GM21723 (cell line): ENCODE measurements at regions not wholly inside any gene's neighbourhood (a gene's known extent, or its start where the extent isn't known, plus 50 kb on each side); places are given as distances from the start of the nearest gene placed in this dataset.

Experiments
- ATAC-seq: cut with Tn5 transposase; IDR thresholded peaks from one replicate; pipeline ENCODE4 v1.9.1; 2021; ENCODE audit warnings: mild to moderate bottlenecking, moderate library complexity; ENCODE audit not compliant: unreplicated experiment

DNA sequence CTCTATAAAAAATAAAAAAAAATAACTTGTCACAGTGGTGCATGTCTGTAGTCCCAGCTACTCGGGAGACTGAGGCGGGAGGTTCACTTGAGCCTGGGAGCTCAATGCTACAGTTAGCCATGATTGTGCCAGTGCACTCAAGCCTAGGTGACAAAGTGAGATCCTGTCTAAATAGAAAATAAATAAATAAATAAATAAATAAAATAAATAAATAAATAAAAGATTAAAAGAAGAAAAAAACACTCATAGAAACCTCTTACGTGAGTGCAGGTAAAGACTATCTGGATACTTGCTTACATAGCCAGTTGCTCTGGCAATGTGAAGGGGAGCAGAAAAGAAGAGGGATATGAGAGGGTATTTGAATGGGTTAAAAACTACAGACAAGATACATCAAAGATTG is 242.5 kb upstream of the PCDH15 start:
- no peak for ATAC-seq

DNA sequence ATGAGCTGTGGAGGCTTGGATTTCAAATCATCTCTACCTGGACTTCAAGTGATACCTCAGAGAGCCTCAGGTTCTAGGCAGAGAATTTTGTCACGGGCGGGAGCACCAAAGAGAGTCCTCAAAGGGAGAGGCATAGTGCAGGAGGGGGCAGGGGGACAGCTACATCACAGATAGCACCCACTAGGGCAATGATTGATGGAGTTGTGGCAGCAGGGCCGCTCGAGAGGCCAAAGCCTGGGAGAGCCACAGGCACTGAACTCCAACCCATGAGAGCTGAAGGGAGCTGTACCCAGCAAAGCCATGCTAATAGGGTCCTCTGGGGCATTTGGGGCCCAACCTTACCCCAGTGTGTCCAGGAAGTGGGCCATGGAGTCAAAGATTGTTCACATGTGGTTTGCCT is 232.0 kb upstream of the PCDH15 start:
- no peak for ATAC-seq

DNA sequence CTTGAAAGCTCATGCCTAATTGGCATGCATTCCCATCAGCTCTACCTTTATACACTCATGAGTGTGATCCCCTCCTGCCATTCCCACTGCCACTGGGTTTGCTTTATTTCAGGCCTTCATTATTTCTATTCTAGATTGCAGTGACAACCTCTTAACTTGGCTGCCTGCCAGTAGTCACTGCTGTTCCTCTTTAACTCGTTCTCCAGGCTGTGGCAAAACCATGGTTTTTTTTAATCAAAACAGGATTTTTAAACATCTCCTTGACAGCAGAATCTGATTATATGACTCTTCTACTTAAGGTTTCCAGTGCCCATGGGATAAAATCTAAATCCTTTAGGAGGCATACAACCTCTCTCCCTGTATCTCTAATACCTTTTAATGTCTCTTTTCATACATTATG is 223.7 kb upstream of the PCDH15 start:
- ATAC-seq, result no peak

DNA sequence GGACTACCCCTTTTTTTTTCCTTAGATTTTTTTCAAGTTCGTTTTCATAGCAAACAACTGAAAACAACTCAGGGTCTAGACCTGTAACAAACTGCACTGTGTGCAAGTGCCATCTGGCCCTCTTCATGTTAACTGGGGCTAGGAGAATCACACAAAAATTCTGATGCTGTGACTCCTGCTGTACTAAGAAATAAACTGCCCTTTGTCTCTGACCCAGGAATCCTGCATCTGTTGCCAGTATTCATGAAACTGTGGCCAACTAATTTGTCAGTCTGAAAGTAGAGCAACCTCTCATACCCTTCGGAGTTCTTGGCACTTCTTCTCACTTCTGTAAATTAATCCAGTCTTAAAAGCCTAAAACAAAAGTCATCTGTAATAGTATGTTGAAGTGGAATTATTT is 218.4 kb upstream of the PCDH15 start:
- ATAC-seq, result no peak

DNA sequence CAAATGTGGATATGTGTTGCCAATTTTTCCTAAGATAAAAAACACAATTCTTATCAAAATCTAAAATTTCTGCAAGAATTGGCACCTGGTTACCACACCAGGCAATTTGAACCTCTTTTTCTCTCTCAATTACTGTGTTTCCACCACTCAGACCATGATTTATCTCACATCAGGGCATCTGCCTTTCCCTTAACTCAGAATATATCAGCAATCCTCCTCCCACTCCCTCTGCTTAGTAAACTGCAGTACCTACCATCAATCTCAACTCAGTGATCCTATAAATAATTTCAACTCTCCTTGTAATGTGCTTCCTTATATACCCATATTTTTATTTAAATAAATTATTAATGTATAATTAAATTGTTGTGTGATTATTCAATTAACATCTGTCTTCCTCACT is 212.3 kb upstream of the PCDH15 start:
- no peak for ATAC-seq

DNA sequence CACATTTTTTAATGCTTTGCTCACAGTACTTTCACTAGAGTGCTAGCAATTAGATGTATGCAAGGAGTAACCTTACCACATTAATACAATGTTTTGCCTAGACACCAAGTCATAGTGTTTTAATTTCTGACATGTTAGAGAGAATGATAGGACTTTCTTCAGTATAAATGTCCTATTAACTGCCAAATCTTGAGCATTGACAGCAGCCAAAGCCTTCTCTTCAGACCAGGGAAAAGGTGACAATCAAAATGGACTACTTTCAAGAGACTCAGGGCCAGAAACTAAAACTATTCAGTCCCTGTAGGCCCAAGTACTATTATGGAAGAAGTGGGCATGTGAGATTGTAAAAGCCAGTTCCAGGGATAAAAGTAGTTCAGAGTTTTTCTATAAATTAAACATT is 201.4 kb upstream of the PCDH15 start:
- no peak for ATAC-seq

DNA sequence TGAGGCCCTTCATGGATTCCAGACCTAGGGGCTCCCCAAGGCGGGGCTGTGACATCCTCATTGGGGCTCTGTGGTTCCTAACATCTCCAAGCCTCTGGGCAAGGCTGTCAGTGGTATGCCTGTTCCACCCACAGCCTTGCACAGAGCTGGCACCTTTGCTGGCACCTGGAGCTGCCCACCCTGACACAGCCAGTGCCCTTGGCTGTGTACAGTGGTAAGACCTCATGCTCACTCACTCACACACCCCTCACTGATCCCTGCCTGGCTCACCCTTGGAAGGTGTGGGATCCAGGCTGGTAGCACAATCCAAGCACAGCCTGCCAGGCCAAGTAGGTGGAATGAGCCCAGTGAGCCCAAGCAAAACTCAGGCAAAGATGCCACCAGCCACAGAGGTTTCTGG is 200.4 kb upstream of the PCDH15 start:
- ATAC-seq, result no peak

DNA sequence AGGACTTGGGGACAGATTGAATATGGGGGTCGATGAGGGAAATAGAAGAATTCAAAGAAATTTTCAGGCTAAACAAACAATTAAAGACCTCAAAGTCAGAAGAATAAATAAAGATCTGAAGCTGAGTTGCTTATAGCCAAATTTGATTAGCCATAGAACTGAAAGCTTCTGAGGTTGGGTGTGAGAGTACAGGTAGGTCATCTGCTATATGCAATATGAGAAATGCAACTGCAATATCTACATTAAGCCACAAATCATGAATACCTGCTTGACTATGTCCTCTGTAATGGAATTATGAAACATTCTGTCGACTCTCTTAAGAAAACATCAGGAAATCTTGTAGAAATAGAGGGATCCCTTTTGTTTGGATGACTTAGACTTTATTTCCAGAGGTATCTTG is 192.1 kb upstream of the PCDH15 start:
- no peak for ATAC-seq

DNA sequence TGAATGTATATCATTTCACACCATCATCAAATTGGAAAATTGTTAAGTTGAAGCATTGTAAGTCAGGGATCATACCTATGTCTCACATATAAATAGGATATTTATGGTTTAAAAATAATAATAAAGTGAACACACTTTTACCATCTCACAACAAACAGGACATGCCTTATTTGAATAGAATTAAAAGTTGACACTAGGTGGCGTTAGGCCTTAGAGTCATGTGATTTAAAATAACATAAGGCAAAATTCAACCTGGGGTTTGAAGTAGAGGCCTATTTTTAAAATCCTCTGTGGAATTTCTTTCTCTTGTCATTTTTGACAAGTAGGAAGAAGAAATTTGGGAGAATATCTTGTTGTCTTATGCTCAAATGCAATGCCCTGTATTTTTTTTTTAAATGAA is 184.7 kb upstream of the PCDH15 start:
- ATAC-seq, result no peak

DNA sequence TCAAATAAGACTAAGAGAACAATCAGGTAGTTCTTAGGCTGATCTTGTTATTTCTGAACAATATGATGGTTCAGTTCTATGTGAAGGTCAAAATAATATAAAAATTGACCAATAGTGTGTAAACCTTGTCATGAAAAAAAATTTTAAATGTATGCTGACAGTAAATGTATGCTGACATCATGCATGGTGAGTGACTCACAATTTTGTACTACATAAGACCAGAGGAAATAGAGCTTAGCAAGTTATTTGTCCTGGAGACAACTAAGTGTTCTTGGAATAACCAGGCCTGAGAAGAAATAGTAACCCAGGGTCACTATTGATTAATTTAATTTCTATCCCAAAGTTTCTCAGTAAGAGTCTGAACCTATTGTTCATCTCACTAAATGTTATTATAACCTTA is 182.2 kb upstream of the PCDH15 start:
- ATAC-seq, result no peak

DNA sequence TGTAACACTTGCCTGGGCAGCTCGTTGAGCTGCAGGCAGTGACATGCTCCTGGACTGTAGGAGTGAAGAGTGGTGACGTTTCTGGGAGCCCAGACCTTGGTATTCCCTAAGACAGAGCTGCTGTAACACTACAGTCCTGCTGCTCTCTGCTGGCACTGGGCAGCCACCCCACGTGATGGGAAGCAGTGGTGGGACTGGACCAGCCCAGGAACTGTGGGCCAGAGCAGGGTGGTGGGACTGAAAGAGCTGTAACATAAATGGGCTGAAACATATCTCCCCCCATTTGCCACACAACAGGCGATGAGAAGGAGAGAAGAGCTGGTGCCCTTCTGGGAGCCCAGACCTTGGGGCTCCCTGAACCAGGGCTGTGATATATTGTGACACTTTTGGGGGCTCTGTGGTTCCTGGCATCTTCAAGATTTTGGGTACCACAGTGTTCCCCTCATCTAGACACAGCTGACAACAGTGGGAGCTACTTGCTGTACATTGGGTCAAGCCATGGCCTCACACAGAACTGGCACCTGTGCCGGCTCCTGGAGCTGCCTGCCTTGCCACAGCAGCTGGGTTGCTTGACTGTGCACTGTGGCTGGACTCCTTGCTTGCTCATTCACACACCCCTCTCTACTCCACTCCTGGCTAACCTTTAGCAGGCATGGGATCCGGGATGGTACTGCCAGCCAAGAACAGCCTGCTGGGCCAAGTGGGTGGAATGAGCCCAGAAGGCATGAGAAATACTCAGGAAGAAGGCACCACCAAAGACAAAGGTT is 161.3 kb upstream of the PCDH15 start:
- ATAC-seq, result no peak

DNA sequence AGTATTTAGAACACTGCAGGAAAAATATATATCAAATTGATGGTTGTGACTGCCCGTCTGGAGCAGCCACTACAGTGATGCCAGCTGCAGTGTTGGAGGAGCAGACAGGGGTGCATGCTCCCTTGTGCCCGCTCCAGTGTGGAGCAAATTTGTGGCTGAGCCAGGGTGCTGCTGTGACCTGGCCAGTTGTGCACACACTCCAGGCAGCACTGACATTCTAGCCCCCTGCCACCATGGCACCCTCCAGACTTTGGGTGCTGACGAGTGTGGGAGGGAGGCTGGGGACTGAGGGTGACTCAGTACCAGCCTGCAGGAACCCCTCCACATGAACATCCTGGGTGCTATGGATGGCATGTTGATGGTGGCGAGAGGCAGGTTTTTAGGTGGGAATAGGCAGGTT is 160.0 kb upstream of the PCDH15 start:
- ATAC-seq, result no peak

DNA sequence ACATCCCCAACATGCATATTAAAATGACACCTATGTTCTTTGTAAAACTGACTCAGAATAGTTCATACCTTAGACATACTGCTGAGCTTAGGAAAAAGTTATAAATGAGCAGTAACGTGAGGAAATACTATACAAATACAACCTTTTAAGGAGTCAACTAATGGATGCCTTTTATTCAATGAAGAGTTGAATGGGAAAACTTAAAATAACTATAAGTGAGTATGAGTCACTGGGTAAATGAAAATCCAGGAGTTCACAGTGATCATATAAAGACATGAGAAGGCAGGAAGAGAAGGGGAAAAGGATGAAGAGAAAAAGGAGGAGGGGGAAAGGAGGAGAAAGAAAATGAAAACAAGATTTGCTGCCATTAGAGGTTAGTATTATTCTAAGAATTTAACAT is 157.8 kb upstream of the PCDH15 start:
- ATAC-seq, result no peak

DNA sequence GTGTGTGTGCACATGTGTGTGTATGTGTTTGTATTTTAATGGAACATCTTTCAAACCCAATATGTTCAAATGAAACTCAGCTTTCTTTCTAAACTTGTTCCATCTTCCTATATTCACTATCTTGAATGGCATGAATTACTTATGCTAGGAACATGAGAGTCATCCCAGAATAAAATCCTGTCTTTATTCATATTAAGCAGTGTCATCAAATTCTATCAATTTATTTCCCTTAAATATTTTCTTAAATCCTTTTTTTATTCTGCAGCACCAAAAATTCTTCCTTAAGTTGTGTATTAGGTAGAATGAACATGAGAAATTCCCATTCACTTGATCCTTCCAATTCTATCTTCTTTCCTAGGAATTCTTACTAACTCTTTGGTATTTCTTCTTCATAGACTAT is 146.6 kb upstream of the PCDH15 start:
- no peak for ATAC-seq

DNA sequence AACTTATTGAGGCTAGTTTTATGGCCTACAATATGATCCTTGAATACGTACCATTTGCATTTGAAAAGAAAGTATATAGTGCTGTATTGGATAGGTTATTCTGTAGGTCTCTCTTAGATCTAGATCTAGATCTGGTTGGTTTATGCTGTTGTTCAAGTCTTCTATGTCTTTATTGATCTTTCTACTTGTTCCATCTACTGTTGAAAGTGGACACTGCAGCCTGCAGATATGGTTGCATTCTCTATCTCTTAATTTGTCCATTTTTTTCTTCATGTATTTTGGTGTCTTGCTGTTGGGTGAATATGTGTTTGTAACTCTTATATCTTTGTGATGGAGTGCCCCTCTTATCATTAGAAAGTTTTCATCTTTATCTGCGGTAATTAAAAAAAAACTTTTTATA is 139.4 kb upstream of the PCDH15 start:
- no peak for ATAC-seq

DNA sequence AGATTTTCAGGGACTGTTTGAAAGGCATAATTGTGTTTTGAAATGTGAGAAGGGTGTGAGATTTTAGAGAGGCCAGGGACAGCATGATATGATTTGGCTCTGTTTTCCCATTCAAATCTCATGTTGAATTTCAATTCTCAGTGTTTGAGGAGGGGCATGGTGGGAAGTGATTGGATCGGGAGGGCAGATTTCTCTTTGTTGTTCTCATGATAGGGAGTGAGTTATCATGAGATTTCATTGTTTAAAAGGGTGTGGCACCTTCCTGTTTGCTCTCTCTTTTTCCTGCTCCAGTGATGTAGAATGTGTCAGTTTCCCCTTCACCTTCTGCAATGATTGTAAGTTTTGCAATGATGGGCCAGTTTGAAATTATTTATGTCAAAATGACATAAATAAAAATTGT is 113.0 kb upstream of the PCDH15 start:
- ATAC-seq, result no peak

DNA sequence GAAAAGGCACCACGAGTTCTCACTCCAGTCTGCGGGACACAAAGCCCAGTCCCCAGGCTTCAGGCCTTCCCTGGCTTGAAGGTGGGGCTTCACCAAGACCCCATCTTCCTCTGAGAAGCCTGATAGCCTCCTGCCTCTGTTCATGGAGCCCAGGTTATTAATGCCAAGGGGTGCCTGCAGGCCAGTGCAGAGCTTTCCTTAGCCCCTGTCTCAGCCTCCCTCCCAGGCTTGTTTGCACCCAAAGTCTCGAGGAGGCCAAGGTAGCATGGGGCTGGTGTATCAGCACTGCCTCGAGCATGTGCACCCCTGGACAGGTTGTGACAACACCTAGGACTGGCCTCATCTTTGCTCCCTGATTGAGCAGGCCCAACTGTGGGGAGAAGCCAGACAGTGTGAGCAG is 108.1 kb upstream of the PCDH15 start:
- ATAC-seq, result no peak

DNA sequence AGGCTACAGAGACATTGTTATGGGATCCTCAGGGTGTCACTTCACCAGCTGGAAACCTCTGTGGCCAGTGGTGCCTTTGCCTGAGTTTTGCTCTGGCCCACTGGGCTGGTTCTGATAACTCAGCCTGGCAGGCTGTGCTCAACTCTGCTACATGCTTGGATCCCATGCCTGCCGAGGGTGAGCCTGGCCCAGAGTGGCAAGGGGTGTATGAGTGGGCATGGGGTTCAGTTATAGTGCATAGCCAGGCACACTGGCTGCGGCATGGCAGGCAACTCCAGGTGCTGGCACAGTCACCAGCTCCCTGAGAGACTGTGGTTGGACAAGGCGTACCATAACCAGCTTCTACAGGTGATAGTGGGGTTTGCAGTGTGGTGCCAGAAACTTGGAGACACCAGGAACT is 107.0 kb upstream of the PCDH15 start:
- ATAC-seq, result no peak

DNA sequence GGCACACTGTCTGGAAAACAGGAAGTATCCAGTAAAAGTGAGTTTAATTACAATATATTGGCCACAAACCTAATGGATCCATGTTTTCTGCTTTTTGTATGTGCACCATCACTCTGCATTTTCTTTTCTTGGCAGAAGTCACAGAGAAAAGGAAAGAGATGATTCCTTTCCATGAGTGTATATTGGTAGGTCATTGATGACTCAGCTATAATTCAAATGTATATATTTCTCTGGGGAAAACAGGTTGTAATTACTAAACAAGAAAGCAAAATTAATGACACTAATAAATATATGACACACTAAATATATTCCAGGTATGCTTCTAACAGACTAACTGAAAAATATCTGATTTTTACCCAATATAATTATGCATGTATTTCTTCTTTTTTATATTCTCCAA is 105.9 kb upstream of the PCDH15 start:
- ATAC-seq, result no peak

DNA sequence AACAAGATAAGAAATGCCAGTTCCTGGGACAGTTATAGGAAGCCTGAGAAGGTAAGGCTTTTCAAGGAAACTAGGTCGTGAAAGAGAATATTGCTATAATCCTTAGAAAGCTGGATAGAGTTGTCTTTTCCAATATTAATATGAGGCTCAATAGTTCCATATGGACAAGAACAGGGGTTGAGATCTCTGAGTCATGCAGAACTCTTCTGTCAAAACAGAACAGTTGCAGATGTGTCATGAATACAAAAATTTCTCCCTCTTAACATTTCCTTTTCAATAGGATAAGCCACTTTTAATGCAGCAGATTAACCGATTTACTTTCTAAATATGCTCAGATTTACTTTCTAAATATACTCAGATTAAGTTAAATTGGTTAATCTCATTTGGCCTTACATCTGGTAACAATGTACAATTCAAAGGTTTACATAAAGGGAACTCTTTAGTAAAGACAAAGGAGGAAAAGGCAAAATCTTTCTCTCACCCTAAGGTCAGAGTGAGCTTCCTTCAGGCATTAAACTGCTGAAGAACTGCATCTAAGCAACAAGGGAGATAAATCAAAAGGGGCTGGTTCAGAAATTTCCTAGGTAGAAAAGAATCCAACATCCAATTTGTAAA is 104.7 kb upstream of the PCDH15 start:
- ATAC-seq, result no peak

DNA sequence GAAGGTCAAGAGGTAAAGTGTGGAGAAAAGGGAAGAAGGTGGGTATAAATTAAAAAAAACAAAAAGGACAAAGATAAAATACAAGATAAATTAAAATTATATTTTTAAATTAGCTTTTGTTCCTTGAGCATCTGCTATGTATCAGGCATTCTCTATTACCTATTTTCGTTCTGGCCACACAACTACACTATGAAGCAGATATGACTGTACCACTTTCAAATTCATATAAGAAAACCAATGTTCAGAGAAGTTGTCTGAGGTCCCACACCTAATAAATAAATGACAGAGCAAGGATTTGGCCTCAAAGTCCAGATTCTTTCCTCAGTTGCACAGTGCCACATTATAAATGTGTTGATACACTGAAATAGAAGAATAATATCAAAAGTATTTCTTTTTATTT is 103.8 kb upstream of the PCDH15 start:
- no peak for ATAC-seq

DNA sequence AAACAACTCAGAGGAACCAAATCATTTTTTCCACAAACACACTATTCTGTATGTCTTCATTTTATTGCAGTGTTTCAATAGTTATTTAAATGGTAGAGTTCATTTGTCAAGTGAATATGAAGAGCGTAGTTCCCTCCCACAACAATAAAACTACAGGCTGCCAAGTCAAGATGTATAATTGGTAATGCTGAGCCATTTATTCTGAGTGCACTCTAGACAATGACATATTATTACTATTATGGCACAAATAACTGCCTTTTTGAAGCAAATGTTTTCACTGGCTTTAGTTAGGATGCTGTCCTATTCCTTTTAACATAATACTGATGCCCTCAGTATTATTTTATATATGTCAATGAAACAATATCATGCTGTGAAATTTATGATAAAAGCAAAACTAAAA is 102.7 kb upstream of the PCDH15 start:
- no peak for ATAC-seq

DNA sequence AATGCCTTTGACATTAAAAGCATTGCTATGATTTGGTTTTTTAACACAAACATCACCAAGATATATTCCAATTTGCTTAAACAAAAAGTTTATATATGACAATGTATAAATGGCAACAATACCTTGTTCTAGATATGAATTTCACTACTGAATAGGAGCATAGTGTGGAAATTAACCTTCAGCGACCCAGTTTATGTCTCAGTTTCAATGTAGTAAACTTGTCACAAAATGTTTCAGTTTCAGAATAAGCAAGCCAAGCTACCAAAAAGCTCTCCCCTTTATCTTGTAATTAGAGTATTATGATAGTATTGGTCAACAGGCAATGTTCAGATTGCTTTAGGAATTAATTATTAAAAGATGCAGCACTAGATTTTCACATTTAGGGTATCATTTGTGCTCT is 99.6 kb upstream of the PCDH15 start:
- peak; percentile 59 for ATAC-seq
